Keratinocyte (primary cell): ENCODE measurements at regions not wholly inside any gene's neighbourhood (a gene's known extent, or its start where the extent isn't known, plus 50 kb on each side); places are given as distances from the start of the nearest gene placed in this dataset.

Experiments
- DNase-seq: peaks from one replicate; pipeline ENCODE4 v3.0.0-alpha.2; 2011; ENCODE audit warnings: low read depth, missing footprints, low spot score
- FAIRE-seq: peaks from 2 replicates; lab custom pipeline; 2011; peaks lifted over from hg19 to GRCh38; lab: Jason Lieb, UNC
- H2AFZ ChIP-seq: 2 replicates; pipeline ENCODE4 v1.6.0; 2012; ENCODE audit warnings: low read length, control low read depth, inconsistent platforms; ENCODE audit not compliant: control insufficient read depth
- H3K27ac ChIP-seq: 2 replicates; pipeline ENCODE4 v1.5.1; 2011; ENCODE audit warnings: low read length; ENCODE audit not compliant: control insufficient read depth, insufficient read depth
- H3K27me3 ChIP-seq: 3 replicates; pipeline ENCODE4 v1.6.0; 2011; ENCODE audit warnings: low read length; ENCODE audit not compliant: control insufficient read depth, insufficient read depth; ENCODE audit errors: extremely low read depth
- H3K36me3 ChIP-seq, 2 experiments: 2 replicates in 1 of 2; 3 replicates in 1 of 2; pipeline ENCODE4 v1.5.1; 2011; ENCODE audit warnings: low read length in 2 of 2, mild to moderate bottlenecking in 1 of 2; ENCODE audit not compliant: control insufficient read depth in 2 of 2, insufficient read depth in 2 of 2; ENCODE audit errors: extremely low read depth in 1 of 2
- H3K4me1 ChIP-seq: 3 replicates; pipeline ENCODE4 v1.5.1; 2011; ENCODE audit warnings: low read length; ENCODE audit not compliant: control insufficient read depth, insufficient read depth; ENCODE audit errors: extremely low read depth
- H3K4me2 ChIP-seq: 3 replicates; pipeline ENCODE4 v1.6.0; 2011; ENCODE audit warnings: low read depth, low read length; ENCODE audit not compliant: control insufficient read depth, insufficient read depth; ENCODE audit errors: extremely low read depth
- H3K4me3 ChIP-seq, 3 experiments: fragments of 200-600 bp in 1 of 3; sonication (generic) in 1 of 3; 2 replicates in 2 of 3; 3 replicates in 1 of 3; pipeline ENCODE4 v1.5.1; 2011 to 2016; ENCODE audit warnings: low read length in 3 of 3, mild to moderate bottlenecking in 3 of 3, control low read depth in 2 of 3, inconsistent platforms in 1 of 3, low read depth in 1 of 3, mixed read lengths in 1 of 3, mixed run types in 1 of 3, moderate library complexity in 1 of 3; ENCODE audit not compliant: control insufficient read depth in 2 of 3, insufficient read depth in 2 of 3; ENCODE audit errors: extremely low read depth in 1 of 3
- H3K79me2 ChIP-seq: 2 replicates; pipeline ENCODE4 v1.6.0; 2012; ENCODE audit warnings: low read length; ENCODE audit not compliant: control insufficient read depth, insufficient read depth
- H3K9ac ChIP-seq: 3 replicates; pipeline ENCODE4 v1.6.0; 2011; ENCODE audit warnings: low read length; ENCODE audit not compliant: control insufficient read depth, insufficient read depth; ENCODE audit errors: extremely low read depth
- H3K9me1 ChIP-seq: 3 replicates; pipeline ENCODE4 v1.6.0; 2011; ENCODE audit warnings: low read length; ENCODE audit not compliant: control insufficient read depth, insufficient read depth; ENCODE audit errors: extremely low read depth
- H3K9me3 ChIP-seq: 2 replicates; pipeline ENCODE4 v1.5.1; 2012; ENCODE audit warnings: low read depth, low read length; ENCODE audit not compliant: control insufficient read depth
- H4K20me1 ChIP-seq: 3 replicates; pipeline ENCODE4 v1.6.0; 2011; ENCODE audit warnings: low read length; ENCODE audit not compliant: control insufficient read depth, insufficient read depth; ENCODE audit errors: extremely low read depth
- CTCF ChIP-seq, 3 experiments: IDR thresholded peaks in 1 of 3; conservative IDR thresholded peaks in 1 of 3; optimal IDR thresholded peaks in 1 of 3; 2 replicates in 2 of 3; 3 replicates in 1 of 3; pipeline versions ENCODE3 to v1.5.1; 2011; ENCODE audit warnings: low read length in 3 of 3, mild to moderate bottlenecking in 3 of 3, moderate library complexity in 2 of 3, control low read depth in 1 of 3, inconsistent platforms in 1 of 3; ENCODE audit not compliant: insufficient read depth in 2 of 3; ENCODE audit errors: extremely low read depth in 1 of 3
- EZH2 ChIP-seq: IDR thresholded peaks from one replicate; pipeline ENCODE4 v1.6.1; 2012; ENCODE audit warnings: inconsistent platforms, mild to moderate bottlenecking, low read length, moderate library complexity
- dilution Hi-C: fragments of 300-500 bp; cut with MboI; formaldehyde crosslinking; loops from one replicate; pipeline ENCODE4 v1.7.0; 2020; ENCODE audit warnings: low sequenced_read_pairs; ENCODE audit not compliant: extremely low pct_ligation_motif_present

- dilution Hi-C loops: no loop called here
- no peak overlapping the region for H2AFZ ChIP-seq
- H3K79me2 ChIP-seq: no peaks in the 10 kb centered on the region
- no peaks in the 10 kb centered on the region for H3K36me3 ChIP-seq
- FAIRE-seq (no peak), DNase-seq (no peak)
- H3K9me1 ChIP-seq: no peaks in the 10 kb centered on the region
- H3K9ac ChIP-seq: no peak overlapping the region
- no peak overlapping the region for H3K4me2 ChIP-seq
- no peak overlapping the region for H3K4me3 ChIP-seq
- H3K27me3 ChIP-seq: no peaks in the 10 kb centered on the region
- TF ChIP-seq CTCF (optimal IDR thresholded peaks at IDR 0.05 in 1 of 3, IDR thresholded peaks at IDR 0.05 in 1 of 3, conservative IDR thresholded peaks at IDR 0.05 in 1 of 3; ENCODE audit: extremely low read depth in 1 of 3, insufficient read depth in 2 of 3, low read length in 3 of 3): no peak
- no peak for TF ChIP-seq EZH2
- no peaks in the 10 kb centered on the region for H3K4me1 ChIP-seq
- H4K20me1 ChIP-seq: no peaks in the 10 kb centered on the region
- H3K27ac ChIP-seq: no peak overlapping the region
- H3K9me3 ChIP-seq: no peaks in the 10 kb centered on the region
These were observed 213.0 kb upstream of the SMIM30 start for GRCh38 chr7:113331155-113331898.

GRCh38 chr7:113321201-113321600 lies 202.8 kb upstream of the SMIM30 start:
- no peaks in the 10 kb centered on the region for H3K9me3 ChIP-seq
- no peaks in the 10 kb centered on the region for H3K9me1 ChIP-seq
- H3K79me2 ChIP-seq: no peaks in the 10 kb centered on the region
- H2AFZ ChIP-seq: no peak overlapping the region
- FAIRE-seq (no peak), DNase-seq (no peak)
- no peaks in the 10 kb centered on the region for H4K20me1 ChIP-seq
- dilution Hi-C loops: no loop called here
- no peaks in the 10 kb centered on the region for H3K27me3 ChIP-seq
- no peak overlapping the region for H3K9ac ChIP-seq
- no peak overlapping the region for H3K4me3 ChIP-seq
- H3K4me2 ChIP-seq: no peak overlapping the region
- no peak overlapping the region for H3K27ac ChIP-seq
- TF ChIP-seq CTCF (optimal IDR thresholded peaks at IDR 0.05 in 1 of 3, IDR thresholded peaks at IDR 0.05 in 1 of 3, conservative IDR thresholded peaks at IDR 0.05 in 1 of 3; ENCODE audit: extremely low read depth in 1 of 3, insufficient read depth in 2 of 3, low read length in 3 of 3): no peak
- H3K4me1 ChIP-seq: no peaks in the 10 kb centered on the region
- no peaks in the 10 kb centered on the region for H3K36me3 ChIP-seq
